Endothelial cell of umbilical vein (primary cell): ENCODE measurements at regions not wholly inside any gene's neighbourhood (a gene's known extent, or its start where the extent isn't known, plus 50 kb on each side); places are given as distances from the start of the nearest gene placed in this dataset.

Experiments used
- BruUV-seq: library from RNA; stranded (reverse); fragments of 400-500 nt; replicated peaks from 2 replicates; lab custom pipeline; 2021; lab: Mats Ljungman, UMichigan
- CTCF ChIA-PET: fragments of 300-600, 350-600 bp; sonication (Branson Sonifier 250); formaldehyde crosslinking; loops from one replicate; lab custom pipeline; 2021; ENCODE audit warnings: antibody characterized with exemption, inconsistent platforms; lab: Charles Lee
- POLR2A ChIA-PET: fragments of 300-600, 350-600 bp; sonication (Branson Sonifier 250); formaldehyde crosslinking; loops from one replicate; lab custom pipeline; 2021; ENCODE audit warnings: antibody characterized with exemption, inconsistent platforms; lab: Charles Lee
- DNase-seq: peaks from one replicate; pipeline ENCODE4 v3.0.0-alpha.2; 2011; ENCODE audit warnings: low read depth, low spot score
- FAIRE-seq: peaks from 2 replicates; lab custom pipeline; 2011; peaks lifted over from hg19 to GRCh38; lab: Jason Lieb, UNC
- H2AFZ ChIP-seq: 2 replicates; pipeline ENCODE4 v1.6.0; 2012; ENCODE audit warnings: low read depth, low read length, control low read depth, inconsistent platforms
- H3K27ac ChIP-seq: 2 replicates; pipeline ENCODE4 v1.5.1; 2011; ENCODE audit warnings: low read depth, mild to moderate bottlenecking, control low read depth, low read length, moderate library complexity; ENCODE audit not compliant: insufficient read depth
- H3K27me3 ChIP-seq, 2 experiments: 2 replicates each; pipeline versions ENCODE4 v1.6.0 to v1.6.1; 2011; ENCODE audit warnings: low read length in 2 of 2, mixed read lengths in 1 of 2; ENCODE audit not compliant: control insufficient read depth in 2 of 2, insufficient read depth in 2 of 2
- H3K36me3 ChIP-seq, 2 experiments: 2 replicates in 1 of 2; 3 replicates in 1 of 2; pipeline ENCODE4 v1.5.1; 2011; ENCODE audit warnings: low read length in 2 of 2, mild to moderate bottlenecking in 1 of 2, moderate library complexity in 1 of 2; ENCODE audit not compliant: control insufficient read depth in 2 of 2, insufficient read depth in 2 of 2; ENCODE audit errors: extremely low read depth in 1 of 2
- H3K4me1 ChIP-seq: 3 replicates; pipeline ENCODE4 v1.5.1; 2011; ENCODE audit warnings: mild to moderate bottlenecking, low read length; ENCODE audit not compliant: control insufficient read depth, insufficient read depth; ENCODE audit errors: extremely low read depth
- H3K4me2 ChIP-seq: 2 replicates; pipeline ENCODE4 v1.6.1; 2011; ENCODE audit warnings: low read length, control low read depth, mixed read lengths; ENCODE audit not compliant: insufficient read depth
- H3K4me3 ChIP-seq, 3 experiments: fragments of 200-600 bp in 1 of 3; sonication (generic), shearing (Covaris generic) in 1 of 3; replicated peaks in 1 of 3; 2 replicates each; pipeline ENCODE4 v1.5.1; 2011 to 2016; ENCODE audit warnings: control low read depth in 3 of 3, low read length in 3 of 3, mild to moderate bottlenecking in 2 of 3, inconsistent platforms in 1 of 3, low read depth in 1 of 3, moderate library complexity in 1 of 3; ENCODE audit not compliant: insufficient read depth in 1 of 3
- H3K79me2 ChIP-seq: 2 replicates; pipeline ENCODE4 v1.6.0; 2012; ENCODE audit warnings: low read length, inconsistent platforms; ENCODE audit not compliant: control insufficient read depth, insufficient read depth
- H3K9ac ChIP-seq: replicated peaks from 2 replicates; pipeline ENCODE3; 2011; ENCODE audit warnings: low read length, control low read depth; ENCODE audit not compliant: insufficient read depth; ENCODE audit errors: extremely low read depth
- H3K9me1 ChIP-seq: replicated peaks from 3 replicates; pipeline ENCODE4 v1.6.0; 2011; ENCODE audit warnings: mild to moderate bottlenecking, low read length; ENCODE audit not compliant: control insufficient read depth, insufficient read depth; ENCODE audit errors: extremely low read depth
- H3K9me3 ChIP-seq: replicated peaks from 2 replicates; pipeline ENCODE4 v1.5.1; 2012; ENCODE audit warnings: low read length, inconsistent platforms; ENCODE audit not compliant: control insufficient read depth, insufficient read depth
- H4K20me1 ChIP-seq: replicated peaks from 2 replicates; pipeline ENCODE3; 2011; ENCODE audit warnings: mild to moderate bottlenecking, low read length; ENCODE audit not compliant: control insufficient read depth, insufficient read depth; ENCODE audit errors: extremely low read depth
- CTCF ChIP-seq, 2 donors: IDR thresholded peaks; 1 replicate in 1 of 2; 2 replicates in 1 of 2; pipeline ENCODE4 v1.5.1; 2011; ENCODE audit warnings: low read length in 2 of 2, mild to moderate bottlenecking in 2 of 2, moderate library complexity in 2 of 2, control low read depth in 1 of 2, inconsistent platforms in 1 of 2, low read depth in 1 of 2; ENCODE audit not compliant: insufficient read depth in 1 of 2; ENCODE audit errors: extremely low read depth in 1 of 2
- FOS ChIP-seq: IDR thresholded peaks from 2 replicates; pipeline ENCODE4 v1.6.1; 2011; ENCODE audit warnings: mild to moderate bottlenecking, low read length, moderate library complexity, borderline replicate concordance; ENCODE audit not compliant: insufficient read depth
- GATA2 ChIP-seq: IDR thresholded peaks from 2 replicates; pipeline ENCODE4 v1.7.0; 2011; ENCODE audit warnings: low read depth, mild to moderate bottlenecking, moderate library complexity, mixed read lengths, low read length; ENCODE audit not compliant: insufficient read length, insufficient read depth
- MAX ChIP-seq: IDR thresholded peaks from 2 replicates; pipeline ENCODE4 v1.6.1; 2011; ENCODE audit not compliant: insufficient read depth, insufficient read length
- MYC ChIP-seq: IDR thresholded peaks from one replicate; pipeline ENCODE4 v1.6.1; 2011; ENCODE audit warnings: mild to moderate bottlenecking, low read depth, low read length
- POLR2A ChIP-seq: IDR thresholded peaks from 2 replicates; pipeline ENCODE4 v1.6.1; 2012; ENCODE audit warnings: low read depth, mild to moderate bottlenecking, control low read depth, low read length
- POLR2AphosphoS5 ChIP-seq: IDR thresholded peaks from 2 replicates; pipeline ENCODE4 v1.6.1; 2012; ENCODE audit warnings: low read depth, mild to moderate bottlenecking, control low read depth, low read length, moderate library complexity; ENCODE audit not compliant: insufficient read depth
- dilution Hi-C: fragments of 300-500 bp; cut with MboI; formaldehyde crosslinking; loops from one replicate; pipeline ENCODE4 v1.15.0; 2019; ENCODE audit warnings: low sequenced_read_pairs; ENCODE audit not compliant: extremely low pct_ligation_motif_present
- intact Hi-C: fragments of 100-400 bp; cut with micrococcal nuclease; formaldehyde crosslinking; loops from one replicate; pipeline ENCODE4 v1.10.0; 2022

GRCh38 chr4:38230821-38231563 lies 270.8 kb downstream of the PTTG2 start:
- intact Hi-C loops, result no loop called here
- Histone ChIP-seq H3K4me2 (no peak overlapping the region), H3K27ac (no peak overlapping the region), H3K4me3 (no peak overlapping the region), H2AFZ (no peak overlapping the region), H3K4me1 (no peaks in the 10 kb centered on the region), H3K9me3 (no peaks in the 10 kb centered on the region), H3K9me1 (no peaks in the 10 kb centered on the region), H3K79me2 (no peaks in the 10 kb centered on the region), H4K20me1 (no peaks in the 10 kb centered on the region), H3K9ac (no peak overlapping the region), H3K36me3 (no peaks in the 10 kb centered on the region), H3K27me3 (no peaks in the 10 kb centered on the region)
- POLR2A ChIA-PET, result no interaction called here
- BruUV-seq, result no TSS peak
- CTCF ChIA-PET, result no interaction called here
- FAIRE-seq (no peak), DNase-seq (no peak)
- dilution Hi-C loops, result no loop called here
- TF ChIP-seq FOS (no peak), MAX (no peak), GATA2 (no peak), MYC (no peak), POLR2AphosphoS5 (no peak), CTCF (IDR thresholded peaks at IDR 0.05; ENCODE audit: extremely low read depth in 1 of 2, insufficient read depth in 1 of 2, low read depth in 1 of 2, low read length in 2 of 2) (no peak), POLR2A (no peak)
